Keratinocyte (primary cell): ENCODE measurements at regions not wholly inside any gene's neighbourhood (a gene's known extent, or its start where the extent isn't known, plus 50 kb on each side); places are given as distances from the start of the nearest gene placed in this dataset.

Source experiments
- DNase-seq: peaks from one replicate; pipeline ENCODE4 v3.0.0-alpha.2; 2011; ENCODE audit warnings: low read depth, missing footprints, low spot score
- FAIRE-seq: peaks from 2 replicates; lab custom pipeline; 2011; peaks lifted over from hg19 to GRCh38; lab: Jason Lieb, UNC
- H2AFZ ChIP-seq: 2 replicates; pipeline ENCODE4 v1.6.0; 2012; ENCODE audit warnings: low read length, control low read depth, inconsistent platforms; ENCODE audit not compliant: control insufficient read depth
- H3K27ac ChIP-seq: 2 replicates; pipeline ENCODE4 v1.5.1; 2011; ENCODE audit warnings: low read length; ENCODE audit not compliant: control insufficient read depth, insufficient read depth
- H3K27me3 ChIP-seq: 3 replicates; pipeline ENCODE4 v1.6.0; 2011; ENCODE audit warnings: low read length; ENCODE audit not compliant: control insufficient read depth, insufficient read depth; ENCODE audit errors: extremely low read depth
- H3K36me3 ChIP-seq, 2 experiments: 2 replicates in 1 of 2; 3 replicates in 1 of 2; pipeline ENCODE4 v1.5.1; 2011; ENCODE audit warnings: low read length in 2 of 2, mild to moderate bottlenecking in 1 of 2; ENCODE audit not compliant: control insufficient read depth in 2 of 2, insufficient read depth in 2 of 2; ENCODE audit errors: extremely low read depth in 1 of 2
- H3K4me1 ChIP-seq: 3 replicates; pipeline ENCODE4 v1.5.1; 2011; ENCODE audit warnings: low read length; ENCODE audit not compliant: control insufficient read depth, insufficient read depth; ENCODE audit errors: extremely low read depth
- H3K4me2 ChIP-seq: 3 replicates; pipeline ENCODE4 v1.6.0; 2011; ENCODE audit warnings: low read depth, low read length; ENCODE audit not compliant: control insufficient read depth, insufficient read depth; ENCODE audit errors: extremely low read depth
- H3K4me3 ChIP-seq, 3 experiments: fragments of 200-600 bp in 1 of 3; sonication (generic) in 1 of 3; 2 replicates in 2 of 3; 3 replicates in 1 of 3; pipeline ENCODE4 v1.5.1; 2011 to 2016; ENCODE audit warnings: low read length in 3 of 3, mild to moderate bottlenecking in 3 of 3, control low read depth in 2 of 3, inconsistent platforms in 1 of 3, low read depth in 1 of 3, mixed read lengths in 1 of 3, mixed run types in 1 of 3, moderate library complexity in 1 of 3; ENCODE audit not compliant: control insufficient read depth in 2 of 3, insufficient read depth in 2 of 3; ENCODE audit errors: extremely low read depth in 1 of 3
- H3K79me2 ChIP-seq: 2 replicates; pipeline ENCODE4 v1.6.0; 2012; ENCODE audit warnings: low read length; ENCODE audit not compliant: control insufficient read depth, insufficient read depth
- H3K9ac ChIP-seq: 3 replicates; pipeline ENCODE4 v1.6.0; 2011; ENCODE audit warnings: low read length; ENCODE audit not compliant: control insufficient read depth, insufficient read depth; ENCODE audit errors: extremely low read depth
- H3K9me1 ChIP-seq: 3 replicates; pipeline ENCODE4 v1.6.0; 2011; ENCODE audit warnings: low read length; ENCODE audit not compliant: control insufficient read depth, insufficient read depth; ENCODE audit errors: extremely low read depth
- H3K9me3 ChIP-seq: 2 replicates; pipeline ENCODE4 v1.5.1; 2012; ENCODE audit warnings: low read depth, low read length; ENCODE audit not compliant: control insufficient read depth
- H4K20me1 ChIP-seq: 3 replicates; pipeline ENCODE4 v1.6.0; 2011; ENCODE audit warnings: low read length; ENCODE audit not compliant: control insufficient read depth, insufficient read depth; ENCODE audit errors: extremely low read depth
- CTCF ChIP-seq, 3 experiments: IDR thresholded peaks in 1 of 3; conservative IDR thresholded peaks in 1 of 3; optimal IDR thresholded peaks in 1 of 3; 2 replicates in 2 of 3; 3 replicates in 1 of 3; pipeline versions ENCODE3 to v1.5.1; 2011; ENCODE audit warnings: low read length in 3 of 3, mild to moderate bottlenecking in 3 of 3, moderate library complexity in 2 of 3, control low read depth in 1 of 3, inconsistent platforms in 1 of 3; ENCODE audit not compliant: insufficient read depth in 2 of 3; ENCODE audit errors: extremely low read depth in 1 of 3
- EZH2 ChIP-seq: IDR thresholded peaks from one replicate; pipeline ENCODE4 v1.6.1; 2012; ENCODE audit warnings: inconsistent platforms, mild to moderate bottlenecking, low read length, moderate library complexity
- dilution Hi-C: fragments of 300-500 bp; cut with MboI; formaldehyde crosslinking; loops from one replicate; pipeline ENCODE4 v1.7.0; 2020; ENCODE audit warnings: low sequenced_read_pairs; ENCODE audit not compliant: extremely low pct_ligation_motif_present

- Histone ChIP-seq H4K20me1 (no peaks in the 10 kb centered on the region), H3K27ac (no peak overlapping the region), H2AFZ (no peak overlapping the region), H3K9me1 (no peaks in the 10 kb centered on the region), H3K4me2 (no peak overlapping the region), H3K9ac (no peak overlapping the region), H3K9me3 (no peaks in the 10 kb centered on the region), H3K36me3 (no peaks in the 10 kb centered on the region), H3K4me3 (no peak overlapping the region), H3K27me3 (no peaks in the 10 kb centered on the region), H3K4me1 (no peaks in the 10 kb centered on the region), H3K79me2 (no peaks in the 10 kb centered on the region)
- no peak for TF ChIP-seq EZH2
- no peak for TF ChIP-seq CTCF (optimal IDR thresholded peaks at IDR 0.05 in 1 of 3, IDR thresholded peaks at IDR 0.05 in 1 of 3, conservative IDR thresholded peaks at IDR 0.05 in 1 of 3; ENCODE audit: extremely low read depth in 1 of 3, insufficient read depth in 2 of 3, low read length in 3 of 3)
- dilution Hi-C loops, result no loop called here
- DNase-seq, result no peak
- no peak for FAIRE-seq
These were observed 418.3 kb upstream of the IRX1 start for GRCh38 chr5:3177338-3177737.

GRCh38 chr5:3175416-3175815, 420.2 kb upstream of the IRX1 start:
- FAIRE-seq, result no peak
- no peak for DNase-seq
- Histone ChIP-seq H3K9me3 (no peaks in the 10 kb centered on the region), H3K9me1 (no peaks in the 10 kb centered on the region), H4K20me1 (no peaks in the 10 kb centered on the region), H3K4me1 (no peaks in the 10 kb centered on the region), H2AFZ (no peak overlapping the region), H3K9ac (no peak overlapping the region), H3K4me2 (no peak overlapping the region), H3K27ac (no peak overlapping the region), H3K27me3 (no peaks in the 10 kb centered on the region), H3K36me3 (no peaks in the 10 kb centered on the region), H3K79me2 (no peaks in the 10 kb centered on the region), H3K4me3 (no peak overlapping the region)
- TF ChIP-seq CTCF (optimal IDR thresholded peaks at IDR 0.05 in 1 of 3, IDR thresholded peaks at IDR 0.05 in 1 of 3, conservative IDR thresholded peaks at IDR 0.05 in 1 of 3; ENCODE audit: extremely low read depth in 1 of 3, insufficient read depth in 2 of 3, low read length in 3 of 3), result no peak
- TF ChIP-seq EZH2, result no peak
- dilution Hi-C loops, result no loop called here
